Glutamatergic neuron (in vitro differentiated cells): ENCODE measurements at regions not wholly inside any gene's neighbourhood (a gene's known extent, or its start where the extent isn't known, plus 50 kb on each side); places are given as distances from the start of the nearest gene placed in this dataset.

Experiments
- DNase-seq: peaks from one replicate; pipeline ENCODE4 v3.0.0; 2022
- H3K27ac Mint-ChIP-seq: one replicate; pipeline ENCODE4 v1.8.0; 2020; ENCODE audit warnings: mild to moderate bottlenecking, mixed read lengths, inconsistent platforms; ENCODE audit not compliant: unreplicated experiment
- H3K27me3 Mint-ChIP-seq: one replicate; pipeline ENCODE4 v1.8.0; 2020; ENCODE audit warnings: mild to moderate bottlenecking, moderate library complexity, mixed read lengths, inconsistent platforms; ENCODE audit not compliant: unreplicated experiment
- H3K36me3 Mint-ChIP-seq: one replicate; pipeline ENCODE4 v1.8.0; 2020; ENCODE audit warnings: mild to moderate bottlenecking, mixed read lengths, inconsistent platforms; ENCODE audit not compliant: unreplicated experiment
- H3K4me1 Mint-ChIP-seq: one replicate; pipeline ENCODE4 v1.8.0; 2020; ENCODE audit warnings: mild to moderate bottlenecking, low read depth, mixed read lengths, inconsistent platforms; ENCODE audit not compliant: unreplicated experiment
- H3K4me3 Mint-ChIP-seq: one replicate; pipeline ENCODE4 v1.8.0; 2020; ENCODE audit warnings: mild to moderate bottlenecking, mixed read lengths, inconsistent platforms; ENCODE audit not compliant: unreplicated experiment
- H3K9me3 Mint-ChIP-seq: one replicate; pipeline ENCODE4 v1.8.0; 2020; ENCODE audit warnings: mild to moderate bottlenecking, moderate library complexity, mixed read lengths, inconsistent platforms; ENCODE audit not compliant: unreplicated experiment
- TF ChIP-seq, protein P1 (sequence below): fragments of 200-600 bp; sonication (generic); IDR thresholded peaks from one replicate; pipeline ENCODE4 v1.5.0; 2021; ENCODE audit not compliant: partially characterized antibody, unreplicated experiment

DNA sequence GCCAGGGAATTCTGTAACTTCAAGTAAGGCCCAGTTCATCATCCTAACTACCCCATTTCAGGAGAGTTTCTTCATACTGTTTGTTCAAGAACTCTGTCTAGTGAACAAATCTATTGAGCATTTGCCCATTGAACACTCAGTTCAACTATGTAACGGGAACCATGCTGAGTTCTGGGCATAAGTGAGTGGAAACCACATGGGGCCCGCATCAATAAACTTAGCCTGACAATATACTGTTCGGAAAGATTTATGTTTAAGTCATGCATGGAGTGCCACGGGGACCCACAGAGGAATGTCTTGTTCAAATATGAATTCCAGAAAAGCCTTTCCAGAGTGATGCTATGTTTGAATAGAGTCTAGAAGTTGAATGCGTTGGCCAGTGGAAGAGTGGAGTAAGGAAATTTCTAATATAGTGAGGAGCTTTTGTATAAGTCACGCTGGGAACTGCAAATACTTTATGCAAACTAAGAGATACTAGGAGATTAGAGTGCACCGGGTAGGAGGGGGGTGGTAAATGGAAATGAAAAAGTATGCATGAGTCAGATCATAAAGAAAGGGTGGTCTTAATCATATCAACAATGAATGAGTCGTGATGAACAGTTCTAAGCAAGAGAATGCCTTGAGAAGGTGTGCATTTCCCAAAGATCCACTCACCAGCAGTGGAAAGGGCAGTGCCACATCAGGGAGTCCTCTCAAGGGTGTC is 279.8 kb downstream of the VPS13C start:
- no peaks in the 10 kb centered on the region for H3K9me3 Mint-ChIP-seq
- TF ChIP-seq, protein P1, sequence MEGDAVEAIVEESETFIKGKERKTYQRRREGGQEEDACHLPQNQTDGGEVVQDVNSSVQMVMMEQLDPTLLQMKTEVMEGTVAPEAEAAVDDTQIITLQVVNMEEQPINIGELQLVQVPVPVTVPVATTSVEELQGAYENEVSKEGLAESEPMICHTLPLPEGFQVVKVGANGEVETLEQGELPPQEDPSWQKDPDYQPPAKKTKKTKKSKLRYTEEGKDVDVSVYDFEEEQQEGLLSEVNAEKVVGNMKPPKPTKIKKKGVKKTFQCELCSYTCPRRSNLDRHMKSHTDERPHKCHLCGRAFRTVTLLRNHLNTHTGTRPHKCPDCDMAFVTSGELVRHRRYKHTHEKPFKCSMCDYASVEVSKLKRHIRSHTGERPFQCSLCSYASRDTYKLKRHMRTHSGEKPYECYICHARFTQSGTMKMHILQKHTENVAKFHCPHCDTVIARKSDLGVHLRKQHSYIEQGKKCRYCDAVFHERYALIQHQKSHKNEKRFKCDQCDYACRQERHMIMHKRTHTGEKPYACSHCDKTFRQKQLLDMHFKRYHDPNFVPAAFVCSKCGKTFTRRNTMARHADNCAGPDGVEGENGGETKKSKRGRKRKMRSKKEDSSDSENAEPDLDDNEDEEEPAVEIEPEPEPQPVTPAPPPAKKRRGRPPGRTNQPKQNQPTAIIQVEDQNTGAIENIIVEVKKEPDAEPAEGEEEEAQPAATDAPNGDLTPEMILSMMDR, result no peak
- no peak overlapping the region for H3K27ac Mint-ChIP-seq
- no peaks in the 10 kb centered on the region for H3K36me3 Mint-ChIP-seq
- no peaks in the 10 kb centered on the region for H3K27me3 Mint-ChIP-seq
- no peak for DNase-seq
- no peaks in the 10 kb centered on the region for H3K4me1 Mint-ChIP-seq
- no peak overlapping the region for H3K4me3 Mint-ChIP-seq

DNA sequence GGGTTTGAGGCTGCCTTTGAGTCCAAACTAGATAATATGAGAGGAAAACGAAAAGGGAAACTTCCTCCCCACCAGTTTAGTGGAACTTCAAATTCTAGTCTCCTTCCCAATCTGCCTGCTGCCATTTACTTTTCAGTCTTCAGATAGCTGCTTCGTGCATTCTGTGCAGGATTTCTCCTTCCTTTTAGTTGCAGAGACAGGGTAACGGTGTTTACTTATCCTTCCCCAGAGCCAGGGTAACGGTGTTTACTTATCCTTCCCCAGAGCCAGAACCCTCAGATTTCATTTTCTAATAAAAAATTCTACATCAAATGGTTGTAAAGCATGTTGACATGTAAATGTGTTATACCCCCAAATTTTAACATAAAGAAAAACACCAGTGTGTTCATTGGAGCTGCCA is 282.6 kb downstream of the VPS13C start:
- Mint-ChIP-seq H3K9me3 (no peaks in the 10 kb centered on the region), H3K4me3 (no peak overlapping the region), H3K4me1 (no peaks in the 10 kb centered on the region), H3K27ac (no peak overlapping the region), H3K27me3 (no peaks in the 10 kb centered on the region), H3K36me3 (no peaks in the 10 kb centered on the region)
- no peak for DNase-seq
- TF ChIP-seq, protein P1, result no peak

DNA sequence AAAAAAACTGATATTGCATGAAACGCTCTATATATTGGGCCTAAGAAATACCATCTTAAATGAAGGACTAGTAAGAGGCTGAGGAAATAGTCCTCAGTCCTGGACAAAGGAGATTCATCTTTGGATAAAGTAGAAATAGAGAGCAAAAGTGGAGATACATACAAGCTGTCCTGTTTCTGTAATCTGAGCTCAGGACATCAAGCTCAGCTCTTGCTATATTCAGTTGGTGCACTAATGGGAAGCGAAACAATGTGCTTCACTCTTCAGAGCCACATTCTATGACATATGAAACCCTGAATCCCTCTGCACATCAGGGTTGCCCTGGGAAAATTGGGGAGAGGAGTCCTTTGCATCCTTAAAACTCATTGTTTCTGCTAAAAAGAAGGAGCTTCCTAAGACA is 290.7 kb downstream of the VPS13C start:
- no peak for DNase-seq
- Mint-ChIP-seq H3K4me3 (no peak overlapping the region), H3K36me3 (no peaks in the 10 kb centered on the region), H3K4me1 (no peaks in the 10 kb centered on the region), H3K9me3 (no peaks in the 10 kb centered on the region), H3K27ac (no peak overlapping the region), H3K27me3 (no peaks in the 10 kb centered on the region)
- TF ChIP-seq, protein P1, result no peak

DNA sequence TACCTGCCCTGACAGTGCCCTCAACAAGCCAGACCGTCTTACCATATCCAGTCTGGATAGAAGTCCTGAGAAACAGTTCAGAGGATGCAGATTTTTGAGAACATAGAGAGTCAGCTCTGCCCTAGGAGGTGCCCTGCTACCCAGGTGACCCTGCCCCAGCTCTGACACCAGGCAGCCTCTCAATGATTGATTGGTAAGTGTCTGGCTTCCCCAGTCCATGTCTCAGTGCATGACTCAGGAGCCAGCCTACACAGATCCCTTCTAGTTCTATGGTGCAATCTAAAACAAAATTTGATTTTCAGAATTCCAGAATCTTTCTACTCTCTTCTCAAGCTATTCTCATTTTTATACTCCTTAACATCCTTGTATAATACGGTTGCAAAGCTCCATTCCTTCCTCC is 292.1 kb downstream of the VPS13C start:
- TF ChIP-seq, protein P1, result no peak
- no peaks in the 10 kb centered on the region for H3K27me3 Mint-ChIP-seq
- DNase-seq, result no peak
- H3K27ac Mint-ChIP-seq, result no peak overlapping the region
- H3K4me1 Mint-ChIP-seq, result no peaks in the 10 kb centered on the region
- no peaks in the 10 kb centered on the region for H3K36me3 Mint-ChIP-seq
- no peak overlapping the region for H3K4me3 Mint-ChIP-seq
- no peaks in the 10 kb centered on the region for H3K9me3 Mint-ChIP-seq

DNA sequence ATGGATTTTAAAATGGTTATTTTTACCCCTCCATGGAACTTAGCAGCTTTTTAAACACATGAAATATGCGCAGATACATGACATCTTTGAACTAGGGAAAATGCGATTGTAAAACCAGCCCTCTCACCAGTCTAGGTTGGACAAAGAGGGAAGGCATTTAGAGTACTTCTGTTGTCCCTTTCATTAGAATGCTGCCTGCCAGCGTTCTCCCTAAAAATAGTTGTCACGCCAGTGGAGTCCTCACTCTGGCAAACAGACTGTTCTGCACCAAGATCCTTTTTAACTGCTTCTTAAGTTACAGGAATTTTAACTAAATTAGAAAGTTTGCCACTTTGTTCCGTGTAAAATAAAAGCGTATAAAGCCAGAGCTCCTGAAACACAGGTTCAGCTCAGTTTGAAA is 295.3 kb downstream of the VPS13C start:
- Mint-ChIP-seq H3K4me1 (no peaks in the 10 kb centered on the region), H3K27ac (no peak overlapping the region), H3K36me3 (peaks cover 2% of the 10 kb centered on the region), H3K9me3 (peaks cover 1% of the 10 kb centered on the region), H3K27me3 (no peaks in the 10 kb centered on the region), H3K4me3 (no peak overlapping the region)
- DNase-seq, result no peak
- TF ChIP-seq, protein P1, result no peak
